ENCODE measurements at regions not wholly inside any gene's neighbourhood (a gene's known extent, or its start where the extent isn't known, plus 50 kb on each side); places are given as distances from the start of the nearest gene placed in this dataset.

- no peak for DNase-seq (ENCODE audit: low spot score, unreplicated experiment)
- no peak for TF ChIP-seq CTCF (IDR thresholded peaks at IDR 0.05; ENCODE audit: unreplicated experiment)
- no peaks in the 10 kb centered on the region for H3K36me3 Mint-ChIP-seq (ENCODE audit: insufficient read depth)
- H3K27ac Mint-ChIP-seq: no peak overlapping the region
- no peak overlapping the region for H3K4me3 Mint-ChIP-seq (ENCODE audit: low read depth)
- H3K27me3 Mint-ChIP-seq: peaks cover 14% of the 10 kb centered on the region
- H3K4me1 Mint-ChIP-seq (ENCODE audit: low read depth): no peaks in the 10 kb centered on the region
- no peaks in the 10 kb centered on the region for H3K9me3 Mint-ChIP-seq (ENCODE audit: low read depth)
Measured at GRCh38 chr7:25887266-25887665, 264.7 kb upstream of the NFE2L3 start.

- H3K27ac Mint-ChIP-seq: no peak overlapping the region
- H3K27me3 Mint-ChIP-seq: peaks cover 12% of the 10 kb centered on the region
- H3K36me3 Mint-ChIP-seq (ENCODE audit: insufficient read depth): no peaks in the 10 kb centered on the region
- H3K4me1 Mint-ChIP-seq (ENCODE audit: low read depth): peaks cover 3% of the 10 kb centered on the region
- TF ChIP-seq CTCF (IDR thresholded peaks at IDR 0.05; ENCODE audit: unreplicated experiment): no peak
- no peak overlapping the region for H3K4me3 Mint-ChIP-seq (ENCODE audit: low read depth)
- no peaks in the 10 kb centered on the region for H3K9me3 Mint-ChIP-seq (ENCODE audit: low read depth)
- no peak for DNase-seq (ENCODE audit: low spot score, unreplicated experiment)
Measured at GRCh38 chr7:25887795-25888559, 264.0 kb upstream of the NFE2L3 start.

- Mint-ChIP-seq H3K27ac (no peak overlapping the region), H3K9me3 (ENCODE audit: low read depth) (no peaks in the 10 kb centered on the region), H3K4me1 (ENCODE audit: low read depth) (peaks cover 11% of the 10 kb centered on the region), H3K4me3 (ENCODE audit: low read depth) (no peak overlapping the region), H3K27me3 (peaks cover 4% of the 10 kb centered on the region), H3K36me3 (ENCODE audit: insufficient read depth) (no peaks in the 10 kb centered on the region)
- no peak for DNase-seq (ENCODE audit: low spot score, unreplicated experiment)
- TF ChIP-seq CTCF (IDR thresholded peaks at IDR 0.05; ENCODE audit: unreplicated experiment): no peak
Measured at GRCh38 chr7:25889765-25890164, 262.2 kb upstream of the NFE2L3 start.

- Mint-ChIP-seq H3K27ac (no peak overlapping the region), H3K27me3 (peaks cover 8% of the 10 kb centered on the region), H3K4me3 (ENCODE audit: low read depth) (no peak overlapping the region), H3K36me3 (ENCODE audit: insufficient read depth) (no peaks in the 10 kb centered on the region), H3K9me3 (ENCODE audit: low read depth) (no peaks in the 10 kb centered on the region), H3K4me1 (ENCODE audit: low read depth) (peaks cover 15% of the 10 kb centered on the region)
- TF ChIP-seq CTCF (IDR thresholded peaks at IDR 0.05; ENCODE audit: unreplicated experiment): no peak
- DNase-seq (ENCODE audit: low spot score, unreplicated experiment): no peak
Measured at GRCh38 chr7:25891591-25891990, 260.4 kb upstream of the NFE2L3 start.

GRCh38 chr7:25893436-25893835 is 258.6 kb upstream of the NFE2L3 start:
- Mint-ChIP-seq H3K9me3 (ENCODE audit: low read depth) (no peaks in the 10 kb centered on the region), H3K4me1 (ENCODE audit: low read depth) (peaks cover 15% of the 10 kb centered on the region), H3K27me3 (peaks cover 11% of the 10 kb centered on the region), H3K4me3 (ENCODE audit: low read depth) (no peak overlapping the region), H3K27ac (no peak overlapping the region), H3K36me3 (ENCODE audit: insufficient read depth) (no peaks in the 10 kb centered on the region)
- no peak for DNase-seq (ENCODE audit: low spot score, unreplicated experiment)
- no peak for TF ChIP-seq CTCF (IDR thresholded peaks at IDR 0.05; ENCODE audit: unreplicated experiment)

All from progenitor cell of endocrine pancreas (in vitro differentiated cells).